HL-60 (cell line): ENCODE measurements at regions not wholly inside any gene's neighbourhood (a gene's known extent, or its start where the extent isn't known, plus 50 kb on each side); places are given as distances from the start of the nearest gene placed in this dataset.

ENCODE experiments used
- GABPA ChIP-seq: IDR thresholded peaks from 2 replicates; pipeline ENCODE4 v1.6.1; 2012; ENCODE audit warnings: low read depth
- POLR2AphosphoS5 ChIP-seq: IDR thresholded peaks from 2 replicates; pipeline ENCODE4 v1.6.1; 2012; ENCODE audit warnings: low read depth
- TF ChIP-seq, protein P1 (sequence below): IDR thresholded peaks from one replicate; pipeline ENCODE4 v1.5.1; 2011; ENCODE audit warnings: low read length, control low read depth, inconsistent platforms; ENCODE audit not compliant: insufficient read depth

DNA sequence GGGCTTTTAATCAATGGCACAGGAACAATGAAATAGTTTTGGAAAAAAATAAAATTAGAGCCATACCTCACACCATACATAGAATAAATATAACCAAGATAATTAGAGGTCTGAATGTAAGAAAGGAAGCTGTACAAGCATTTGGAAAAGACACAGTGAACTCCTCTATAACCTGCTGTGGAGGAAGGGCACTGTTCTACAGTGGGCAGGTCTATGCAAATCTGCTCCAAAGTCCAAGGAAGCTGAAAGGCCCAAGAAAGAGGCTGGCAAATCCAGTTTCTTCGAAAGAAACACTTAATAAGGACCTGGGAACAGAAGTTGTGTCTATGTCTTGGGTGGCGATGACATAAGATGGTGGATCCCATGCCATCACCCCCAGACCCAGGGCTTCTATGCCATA, 169.4 kb upstream of the RALGAPA2 start:
- TF ChIP-seq GABPA, result no peak
- TF ChIP-seq, protein P1, sequence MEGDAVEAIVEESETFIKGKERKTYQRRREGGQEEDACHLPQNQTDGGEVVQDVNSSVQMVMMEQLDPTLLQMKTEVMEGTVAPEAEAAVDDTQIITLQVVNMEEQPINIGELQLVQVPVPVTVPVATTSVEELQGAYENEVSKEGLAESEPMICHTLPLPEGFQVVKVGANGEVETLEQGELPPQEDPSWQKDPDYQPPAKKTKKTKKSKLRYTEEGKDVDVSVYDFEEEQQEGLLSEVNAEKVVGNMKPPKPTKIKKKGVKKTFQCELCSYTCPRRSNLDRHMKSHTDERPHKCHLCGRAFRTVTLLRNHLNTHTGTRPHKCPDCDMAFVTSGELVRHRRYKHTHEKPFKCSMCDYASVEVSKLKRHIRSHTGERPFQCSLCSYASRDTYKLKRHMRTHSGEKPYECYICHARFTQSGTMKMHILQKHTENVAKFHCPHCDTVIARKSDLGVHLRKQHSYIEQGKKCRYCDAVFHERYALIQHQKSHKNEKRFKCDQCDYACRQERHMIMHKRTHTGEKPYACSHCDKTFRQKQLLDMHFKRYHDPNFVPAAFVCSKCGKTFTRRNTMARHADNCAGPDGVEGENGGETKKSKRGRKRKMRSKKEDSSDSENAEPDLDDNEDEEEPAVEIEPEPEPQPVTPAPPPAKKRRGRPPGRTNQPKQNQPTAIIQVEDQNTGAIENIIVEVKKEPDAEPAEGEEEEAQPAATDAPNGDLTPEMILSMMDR, result no peak
- no peak for TF ChIP-seq POLR2AphosphoS5
